Neural cell (in vitro differentiated cells): ENCODE measurements at regions not wholly inside any gene's neighbourhood (a gene's known extent, or its start where the extent isn't known, plus 50 kb on each side); places are given as distances from the start of the nearest gene placed in this dataset.

Experiments
- CTCF ChIP-seq: fragments of 450-650 bp; IDR thresholded peaks from 2 replicates; pipeline ENCODE4 v1.5.1; 2014; ENCODE audit warnings: antibody characterized with exemption, mild to moderate bottlenecking, moderate library complexity; ENCODE audit not compliant: poor library complexity, severe bottlenecking
- EP300 ChIP-seq: fragments of 450-650 bp; conservative IDR thresholded peaks from 2 replicates; pipeline ENCODE4 v1.6.1; 2014; ENCODE audit warnings: antibody characterized with exemption, mild to moderate bottlenecking, moderate library complexity; ENCODE audit not compliant: poor library complexity, severe bottlenecking
- EZH2 ChIP-seq: fragments of 200-600, 300-800 bp; shearing (Covaris generic), sonication (generic); IDR thresholded peaks from 2 replicates; pipeline ENCODE4 v1.6.1; 2014; ENCODE audit warnings: antibody characterized with exemption, low read length, borderline replicate concordance, mild to moderate bottlenecking; ENCODE audit not compliant: insufficient read depth, poor library complexity, severe bottlenecking
- MXI1 ChIP-seq: fragments of 450-650 bp; conservative IDR thresholded peaks from 2 replicates; pipeline ENCODE4 v1.6.1; 2014; ENCODE audit warnings: antibody characterized with exemption, mild to moderate bottlenecking; ENCODE audit not compliant: poor library complexity, severe bottlenecking
- POLR2AphosphoS5 ChIP-seq: IDR thresholded peaks from 2 replicates; pipeline ENCODE4 v1.6.1; 2012
- RAD21 ChIP-seq: fragments of 450-650 bp; conservative IDR thresholded peaks from 2 replicates; pipeline ENCODE4 v1.6.1; 2014; ENCODE audit warnings: antibody characterized with exemption, mild to moderate bottlenecking, moderate library complexity
- REST ChIP-seq: IDR thresholded peaks from 2 replicates; pipeline ENCODE4 v1.6.1; 2012; ENCODE audit warnings: borderline replicate concordance
- SMC3 ChIP-seq: fragments of 450-650 bp; conservative IDR thresholded peaks from 2 replicates; pipeline ENCODE4 v1.6.1; 2014; ENCODE audit warnings: antibody characterized with exemption, mild to moderate bottlenecking, moderate library complexity; ENCODE audit not compliant: poor library complexity
- TAF1 ChIP-seq: IDR thresholded peaks from 2 replicates; pipeline ENCODE4 v1.6.1; 2012; ENCODE audit warnings: low read depth

- no peak for TF ChIP-seq POLR2AphosphoS5
- TF ChIP-seq CTCF = no peak
- TF ChIP-seq REST = no peak
- no peak for TF ChIP-seq RAD21
- no peak for TF ChIP-seq MXI1
- no peak for TF ChIP-seq EP300
- TF ChIP-seq EZH2 = no peak
- TF ChIP-seq TAF1 = no peak
- no peak for TF ChIP-seq SMC3
Observed at GRCh38 chr2:61664190-61664589, 126.0 kb upstream of the XPO1 start.
